Upper lobe of right lung (tissue), 1 donor: ENCODE measurements at regions not wholly inside any gene's neighbourhood (a gene's known extent, or its start where the extent isn't known, plus 50 kb on each side); places are given as distances from the start of the nearest gene placed in this dataset.

Experiments
- ATAC-seq: fragments of 200-7000 bp; cut with Tn5 transposase; one replicate; pipeline ENCODE4 v1.9.1; 2020; ENCODE audit warnings: mild to moderate bottlenecking, moderate library complexity
- DNase-seq: peaks from one replicate; pipeline ENCODE4 v3.0.0-alpha.2; 2020
- H3K27ac ChIP-seq: fragments of 200-600 bp; one replicate; pipeline ENCODE4 v1.8.0; 2022
- H3K27me3 ChIP-seq: fragments of 200-600 bp; one replicate; pipeline ENCODE4 v1.8.0; 2022; ENCODE audit warnings: mild to moderate bottlenecking
- H3K36me3 ChIP-seq: fragments of 200-600 bp; one replicate; pipeline ENCODE4 v1.8.0; 2022
- H3K4me1 ChIP-seq: fragments of 200-600 bp; one replicate; pipeline ENCODE4 v1.8.0; 2022
- H3K4me3 ChIP-seq: fragments of 200-600 bp; one replicate; pipeline ENCODE4 v1.8.0; 2022; ENCODE audit warnings: mild to moderate bottlenecking
- H3K9me3 ChIP-seq: fragments of 200-600 bp; one replicate; pipeline ENCODE4 v1.8.0; 2022
- intact Hi-C: fragments of 100-400 bp; cut with DNase I; formaldehyde crosslinking; loops from one replicate; pipeline ENCODE4 v1.11.0; 2022
- TF ChIP-seq, protein P1 (sequence below): fragments of 200-600 bp; IDR thresholded peaks from one replicate; pipeline ENCODE4 v1.8.0; 2022; ENCODE audit warnings: antibody characterized with exemption
- donor health status: DM: no; HTN: yes; CAD: no; lungs with severe emphysema.

DNA sequence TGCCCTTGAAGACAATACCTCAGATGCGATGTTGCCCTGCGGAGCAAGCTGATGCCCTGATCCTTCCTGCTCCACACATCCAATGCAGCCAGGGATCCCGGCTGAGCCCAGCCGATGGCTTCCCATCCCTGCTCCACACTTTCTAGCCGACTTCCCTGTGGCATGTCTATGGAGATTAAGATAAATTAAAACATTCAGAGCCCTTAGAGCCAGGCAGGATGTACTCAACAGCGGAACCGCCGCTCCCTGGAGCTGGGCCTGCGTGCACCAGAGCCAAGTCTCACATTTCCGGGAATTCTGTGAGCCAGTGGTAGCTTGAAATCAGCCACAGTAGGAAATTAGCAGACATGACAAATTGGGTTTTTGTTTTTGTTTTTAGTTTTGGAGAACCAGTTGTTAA is 620.6 kb downstream of the GALR1 start:
- DNase-seq (no peak), ATAC-seq (peak; percentile 67)
- TF ChIP-seq, protein P1, sequence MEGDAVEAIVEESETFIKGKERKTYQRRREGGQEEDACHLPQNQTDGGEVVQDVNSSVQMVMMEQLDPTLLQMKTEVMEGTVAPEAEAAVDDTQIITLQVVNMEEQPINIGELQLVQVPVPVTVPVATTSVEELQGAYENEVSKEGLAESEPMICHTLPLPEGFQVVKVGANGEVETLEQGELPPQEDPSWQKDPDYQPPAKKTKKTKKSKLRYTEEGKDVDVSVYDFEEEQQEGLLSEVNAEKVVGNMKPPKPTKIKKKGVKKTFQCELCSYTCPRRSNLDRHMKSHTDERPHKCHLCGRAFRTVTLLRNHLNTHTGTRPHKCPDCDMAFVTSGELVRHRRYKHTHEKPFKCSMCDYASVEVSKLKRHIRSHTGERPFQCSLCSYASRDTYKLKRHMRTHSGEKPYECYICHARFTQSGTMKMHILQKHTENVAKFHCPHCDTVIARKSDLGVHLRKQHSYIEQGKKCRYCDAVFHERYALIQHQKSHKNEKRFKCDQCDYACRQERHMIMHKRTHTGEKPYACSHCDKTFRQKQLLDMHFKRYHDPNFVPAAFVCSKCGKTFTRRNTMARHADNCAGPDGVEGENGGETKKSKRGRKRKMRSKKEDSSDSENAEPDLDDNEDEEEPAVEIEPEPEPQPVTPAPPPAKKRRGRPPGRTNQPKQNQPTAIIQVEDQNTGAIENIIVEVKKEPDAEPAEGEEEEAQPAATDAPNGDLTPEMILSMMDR = no peak
- Histone ChIP-seq H3K27me3 (no peaks in the 10 kb centered on the region), H3K4me1 (no peaks in the 10 kb centered on the region), H3K4me3 (no peak overlapping the region), H3K27ac (peak overlapping the region; percentile 72), H3K9me3 (no peaks in the 10 kb centered on the region), H3K36me3 (no peaks in the 10 kb centered on the region)
- intact Hi-C loops = no loop called here

DNA sequence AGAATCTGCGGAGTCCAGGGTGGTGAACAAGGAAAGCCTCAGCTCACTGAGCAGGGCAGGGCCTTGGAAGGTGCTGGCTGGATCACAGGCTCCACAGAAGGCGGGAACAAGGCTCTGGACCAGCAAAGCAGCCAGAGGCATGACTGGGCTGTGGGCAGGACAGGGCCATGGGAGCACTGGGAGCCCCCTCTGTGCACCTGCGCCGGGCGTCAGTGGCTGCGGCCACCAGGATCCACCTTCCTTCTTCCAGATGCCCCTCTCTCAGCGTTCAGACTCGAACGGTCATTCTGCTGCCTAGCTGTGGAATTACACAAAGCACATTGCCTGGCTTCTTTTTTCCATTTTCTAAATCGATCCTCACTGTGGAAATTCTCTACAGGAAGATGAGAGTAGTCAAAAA is 621.2 kb downstream of the GALR1 start:
- Histone ChIP-seq H3K27me3 (no peaks in the 10 kb centered on the region), H3K4me1 (no peaks in the 10 kb centered on the region), H3K36me3 (no peaks in the 10 kb centered on the region), H3K27ac (peak overlapping the region; percentile 72), H3K4me3 (no peak overlapping the region), H3K9me3 (no peaks in the 10 kb centered on the region)
- intact Hi-C loops = no loop called here
- no peak for ATAC-seq
- no peak for DNase-seq
- TF ChIP-seq, protein P1 = no peak

DNA sequence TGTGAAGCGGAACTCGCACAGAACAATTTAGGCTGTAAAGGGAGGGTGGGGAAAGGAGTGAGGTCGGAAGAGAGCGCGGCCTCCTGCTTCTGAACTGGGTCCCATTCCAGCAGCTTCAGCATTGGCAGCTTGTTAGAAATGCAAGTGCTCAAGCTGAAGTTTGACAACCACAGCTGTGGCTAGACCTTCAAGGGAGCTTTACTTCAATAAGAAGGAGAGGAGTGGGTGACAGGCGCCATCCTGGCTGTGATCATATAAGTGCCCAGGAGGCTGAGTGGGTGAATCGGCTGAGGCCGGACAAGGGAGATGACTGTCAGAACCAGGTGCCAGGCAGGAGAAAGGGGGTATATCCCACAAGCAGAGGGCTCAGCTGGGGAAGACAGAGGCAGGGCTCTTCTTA is 622.5 kb downstream of the GALR1 start:
- intact Hi-C loops = no loop called here
- no peaks in the 10 kb centered on the region for H3K36me3 ChIP-seq
- H3K27me3 ChIP-seq = no peaks in the 10 kb centered on the region
- H3K4me1 ChIP-seq = no peaks in the 10 kb centered on the region
- no peak overlapping the region for H3K4me3 ChIP-seq
- no peaks in the 10 kb centered on the region for H3K9me3 ChIP-seq
- TF ChIP-seq, protein P1 = no peak
- ATAC-seq (no peak), DNase-seq (no peak)
- H3K27ac ChIP-seq = no peak overlapping the region

DNA sequence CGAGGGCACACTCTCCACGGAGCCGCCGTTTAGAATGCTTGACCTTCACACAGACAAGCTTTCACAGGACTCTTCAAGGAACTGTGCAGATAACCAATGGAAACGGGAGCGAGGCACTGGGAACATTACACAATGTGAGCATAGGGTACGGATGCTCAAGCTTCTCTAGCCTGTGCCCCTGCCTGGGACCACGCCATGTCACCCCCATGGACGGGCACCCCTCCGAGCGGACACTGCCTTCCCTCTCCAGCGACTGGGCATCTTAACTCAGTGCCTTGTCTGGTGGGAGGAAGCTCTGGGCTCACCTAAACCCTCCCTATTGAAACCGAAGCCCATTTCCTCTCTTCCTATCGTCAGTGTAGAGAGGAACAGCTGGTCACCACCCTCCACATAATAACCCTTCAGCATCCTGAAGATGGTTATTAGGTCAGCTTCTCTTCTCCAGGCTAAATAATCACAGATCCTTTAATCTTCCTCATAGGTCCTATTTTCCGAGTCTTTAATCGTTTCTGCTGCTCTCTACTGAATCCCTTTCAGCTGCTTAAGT is 626.7 kb downstream of the GALR1 start:
- ATAC-seq = no peak
- TF ChIP-seq, protein P1 = no peak
- Histone ChIP-seq H3K4me3 (no peak overlapping the region), H3K27me3 (no peaks in the 10 kb centered on the region), H3K36me3 (no peaks in the 10 kb centered on the region), H3K9me3 (no peaks in the 10 kb centered on the region), H3K27ac (no peak overlapping the region), H3K4me1 (no peaks in the 10 kb centered on the region)
- no peak for DNase-seq
- intact Hi-C loops = no loop called here

DNA sequence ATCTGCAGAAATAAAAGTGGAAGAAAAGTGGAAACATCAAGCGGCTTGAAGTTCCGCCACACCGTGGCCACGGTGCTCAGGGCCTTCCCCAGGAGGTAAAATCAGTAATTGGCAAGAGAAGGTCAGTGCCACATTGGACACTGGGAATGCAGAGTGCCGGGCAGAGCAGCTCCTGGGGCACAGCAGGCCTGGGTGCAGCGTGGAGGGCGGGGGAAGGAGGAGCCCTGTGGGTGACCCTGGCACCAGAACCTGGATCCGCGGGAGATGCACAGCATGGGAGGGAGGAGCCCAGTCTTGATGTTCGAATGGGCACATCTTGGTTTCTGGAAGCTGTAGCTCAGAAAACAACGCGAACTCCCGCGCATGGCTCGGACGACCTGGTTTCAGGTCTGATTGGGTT is 630.2 kb downstream of the GALR1 start:
- Histone ChIP-seq H3K9me3 (no peaks in the 10 kb centered on the region), H3K36me3 (no peaks in the 10 kb centered on the region), H3K27me3 (no peaks in the 10 kb centered on the region), H3K27ac (no peak overlapping the region), H3K4me3 (no peak overlapping the region), H3K4me1 (no peaks in the 10 kb centered on the region)
- TF ChIP-seq, protein P1 = no peak
- ATAC-seq = peak; percentile 26
- DNase-seq = no peak
- intact Hi-C loops = no loop called here

DNA sequence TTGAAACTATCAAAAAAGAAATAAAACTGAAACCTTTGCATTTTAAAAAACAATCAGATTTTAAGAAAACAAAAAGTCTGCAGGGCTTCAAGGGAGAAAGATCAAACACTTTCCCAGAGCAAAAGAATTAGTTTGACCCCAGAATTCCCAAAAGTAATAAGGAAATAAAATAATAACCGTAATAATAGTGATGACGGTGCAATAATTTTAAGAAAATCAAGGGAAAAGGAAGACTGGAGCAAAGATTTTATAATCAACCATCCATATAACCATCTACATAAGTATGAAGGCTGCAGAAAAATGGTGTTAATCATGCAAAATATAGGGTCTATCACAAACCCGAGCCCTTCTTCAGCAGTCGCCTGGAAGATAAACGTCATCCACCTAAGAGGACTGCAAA is 634.8 kb downstream of the GALR1 start:
- H3K9me3 ChIP-seq = no peaks in the 10 kb centered on the region
- intact Hi-C loops = no loop called here
- H3K27ac ChIP-seq = no peak overlapping the region
- no peaks in the 10 kb centered on the region for H3K27me3 ChIP-seq
- no peak for ATAC-seq
- no peaks in the 10 kb centered on the region for H3K36me3 ChIP-seq
- TF ChIP-seq, protein P1 = no peak
- DNase-seq = no peak
- H3K4me1 ChIP-seq = no peaks in the 10 kb centered on the region
- H3K4me3 ChIP-seq = no peak overlapping the region
